ENCODE measurements at regions not wholly inside any gene's neighbourhood (a gene's known extent, or its start where the extent isn't known, plus 50 kb on each side); places are given as distances from the start of the nearest gene placed in this dataset.
"Not testable (repeated sequence)": the region's sequence is repeated elsewhere in the genome, so short reads cannot be mapped to it uniquely, and the experiment has no call there.

DNA sequence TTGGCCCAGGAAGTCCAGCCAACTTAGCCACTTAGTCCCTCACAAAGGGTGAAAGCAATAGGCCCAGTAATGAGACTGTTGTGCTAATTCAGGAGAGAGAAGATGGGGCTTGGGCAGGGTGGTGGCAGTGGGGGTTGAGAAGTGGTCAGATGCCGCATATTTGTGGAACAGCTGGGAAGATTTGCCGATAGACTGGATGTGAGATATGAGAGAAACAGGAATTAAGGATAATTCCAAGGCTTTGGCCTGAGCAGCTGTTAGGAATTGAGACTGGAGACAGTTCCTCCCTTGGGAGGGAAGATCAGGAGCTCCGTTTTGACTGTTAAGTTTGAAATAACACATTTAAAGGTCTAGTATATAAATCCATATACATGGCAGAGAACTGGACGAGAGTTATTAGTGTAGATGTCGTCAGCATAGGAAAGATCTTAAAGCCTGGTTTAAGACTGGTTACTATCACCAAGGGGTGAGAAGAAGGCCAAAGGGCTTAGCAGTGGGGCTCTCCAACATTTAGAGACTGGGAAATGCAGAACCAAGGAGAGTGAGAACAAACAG is 323.7 kb upstream of the FAM78B start:
- no peak for DNase-seq
- Histone ChIP-seq H3K9me3 (ENCODE audit: control insufficient read depth in 2 of 3, insufficient read depth in 1 of 3, low read length in 3 of 3) (no peaks in the 10 kb centered on the region), H3K27me3 (ENCODE audit: control insufficient read depth, insufficient read depth, low read length) (no peaks in the 10 kb centered on the region), H3K4me1 (ENCODE audit: control insufficient read depth in 2 of 3, insufficient read depth in 2 of 3, low read depth in 1 of 3, low read length in 3 of 3) (no peaks in the 10 kb centered on the region), H3K27ac (ENCODE audit: low read depth in 2 of 2, low read length in 2 of 2) (no peak overlapping the region), H3K9ac (ENCODE audit: low read length in 3 of 3) (no peak overlapping the region), H3K36me3 (ENCODE audit: control insufficient read depth in 2 of 3, insufficient read depth in 3 of 3, low read length in 3 of 3) (no peaks in the 10 kb centered on the region), H3K4me3 (ENCODE audit: low read length in 3 of 3) (peak overlapping the region in 2 of 3 donors; percentile 31 to 54)
- no peak for FAIRE-seq
- intact Hi-C loops (cut with DNase I) = no loop called here
- TF ChIP-seq CTCF (IDR thresholded peaks at IDR 0.05; ENCODE audit: borderline replicate concordance, extremely low read depth, insufficient read depth) = no peak

DNA sequence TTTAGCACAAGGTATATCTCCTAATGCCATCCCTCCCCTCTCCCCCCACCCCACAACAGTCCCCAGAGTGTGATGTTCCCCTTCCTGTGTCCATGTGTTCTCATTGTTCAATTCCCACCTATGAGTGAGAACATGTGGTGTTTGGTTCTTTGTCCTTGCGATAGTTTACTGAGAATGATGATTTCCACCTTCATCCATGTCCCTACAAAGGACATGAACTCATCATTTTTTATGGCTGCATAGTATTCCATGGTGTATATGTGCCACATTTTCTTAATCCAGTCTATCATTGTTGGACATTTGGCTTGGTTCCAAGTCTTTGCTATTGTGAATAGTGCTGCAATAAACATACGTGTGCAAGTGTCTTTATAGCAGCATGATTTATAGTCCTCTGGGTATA is 327.0 kb upstream of the FAM78B start:
- H3K9ac ChIP-seq (ENCODE audit: low read length in 3 of 3); H3K27ac ChIP-seq (ENCODE audit: low read depth in 2 of 2, low read length in 2 of 2); H3K9me3 ChIP-seq (ENCODE audit: control insufficient read depth in 2 of 3, insufficient read depth in 1 of 3, low read length in 3 of 3); H3K4me1 ChIP-seq (ENCODE audit: control insufficient read depth in 2 of 3, insufficient read depth in 2 of 3, low read depth in 1 of 3, low read length in 3 of 3); FAIRE-seq; intact Hi-C loops (cut with DNase I); H3K36me3 ChIP-seq (ENCODE audit: control insufficient read depth in 2 of 3, insufficient read depth in 3 of 3, low read length in 3 of 3); H3K27me3 ChIP-seq (ENCODE audit: control insufficient read depth, insufficient read depth, low read length); H3K4me3 ChIP-seq (ENCODE audit: low read length in 3 of 3); DNase-seq: not testable (repeated sequence)

GRCh38 chr1:166507347-166507746 is 331.9 kb upstream of the POGK start:
- Histone ChIP-seq H3K27me3 (ENCODE audit: control insufficient read depth, insufficient read depth, low read length) (no peaks in the 10 kb centered on the region), H3K9me3 (ENCODE audit: control insufficient read depth in 2 of 3, insufficient read depth in 1 of 3, low read length in 3 of 3) (no peaks in the 10 kb centered on the region), H3K27ac (ENCODE audit: low read depth in 2 of 2, low read length in 2 of 2) (no peak overlapping the region), H3K9ac (ENCODE audit: low read length in 3 of 3) (no peak overlapping the region), H3K4me1 (ENCODE audit: control insufficient read depth in 2 of 3, insufficient read depth in 2 of 3, low read depth in 1 of 3, low read length in 3 of 3) (no peaks in the 10 kb centered on the region), H3K36me3 (ENCODE audit: control insufficient read depth in 2 of 3, insufficient read depth in 3 of 3, low read length in 3 of 3) (no peaks in the 10 kb centered on the region), H3K4me3 (ENCODE audit: low read length in 3 of 3) (no peak overlapping the region)
- FAIRE-seq (peak; percentile 95), DNase-seq (no peak)
- no peak for TF ChIP-seq CTCF (IDR thresholded peaks at IDR 0.05; ENCODE audit: borderline replicate concordance, extremely low read depth, insufficient read depth)
- intact Hi-C loops (cut with DNase I) = no loop called here

GRCh38 chr1:166511761-166512160 is 327.5 kb upstream of the POGK start:
- no peak overlapping the region for H3K27ac ChIP-seq (ENCODE audit: low read depth in 2 of 2, low read length in 2 of 2)
- no peak for FAIRE-seq
- H3K4me1 ChIP-seq (ENCODE audit: control insufficient read depth in 2 of 3, insufficient read depth in 2 of 3, low read depth in 1 of 3, low read length in 3 of 3) = no peaks in the 10 kb centered on the region
- DNase-seq = no peak
- peaks cover 0 to 2% (median 0%) of the 10 kb centered on the region in 3 donors for H3K9me3 ChIP-seq (ENCODE audit: control insufficient read depth in 2 of 3, insufficient read depth in 1 of 3, low read length in 3 of 3)
- no peak for TF ChIP-seq CTCF (IDR thresholded peaks at IDR 0.05; ENCODE audit: borderline replicate concordance, extremely low read depth, insufficient read depth)
- no peak overlapping the region for H3K9ac ChIP-seq (ENCODE audit: low read length in 3 of 3)
- H3K36me3 ChIP-seq (ENCODE audit: control insufficient read depth in 2 of 3, insufficient read depth in 3 of 3, low read length in 3 of 3) = no peaks in the 10 kb centered on the region
- no peak overlapping the region for H3K4me3 ChIP-seq (ENCODE audit: low read length in 3 of 3)
- H3K27me3 ChIP-seq (ENCODE audit: control insufficient read depth, insufficient read depth, low read length) = no peaks in the 10 kb centered on the region
- intact Hi-C loops (cut with DNase I) = no loop called here
